Liver (tissue), 8 donors: ENCODE measurements at regions not wholly inside any gene's neighbourhood (a gene's known extent, or its start where the extent isn't known, plus 50 kb on each side); places are given as distances from the start of the nearest gene placed in this dataset.

ENCODE experiments used
- DNase-seq: peaks from one replicate; pipeline ENCODE4 v3.0.0-alpha.2; 2017; ENCODE audit warnings: low spot score
- H3K27ac ChIP-seq, 2 donors: one replicate each; pipeline ENCODE4 v1.7.0; 2013; ENCODE audit warnings: inconsistent platforms in 2 of 2, low read length in 2 of 2, control low read depth in 1 of 2, low read depth in 1 of 2, mild to moderate bottlenecking in 1 of 2
- H3K27me3 ChIP-seq, 4 donors: one replicate each; pipeline versions ENCODE4 v1.6.1 to v1.7.0; 2013; ENCODE audit warnings: low read length in 3 of 4, inconsistent platforms in 1 of 4, mild to moderate bottlenecking in 1 of 4, moderate library complexity in 1 of 4; ENCODE audit not compliant: control insufficient read depth in 4 of 4, insufficient read depth in 4 of 4
- H3K36me3 ChIP-seq, 4 donors: one replicate each; pipeline versions ENCODE4 v1.6.1 to v1.7.0; 2013; ENCODE audit warnings: low read length in 3 of 4, mild to moderate bottlenecking in 3 of 4, low read depth in 1 of 4, moderate library complexity in 1 of 4; ENCODE audit not compliant: control insufficient read depth in 4 of 4, insufficient read depth in 3 of 4
- H3K4me1 ChIP-seq, 4 donors: one replicate each; pipeline versions ENCODE4 v1.6.1 to v1.7.0; 2013; ENCODE audit warnings: low read length in 3 of 4, mild to moderate bottlenecking in 3 of 4, moderate library complexity in 1 of 4; ENCODE audit not compliant: control insufficient read depth in 4 of 4, insufficient read depth in 4 of 4
- H3K4me3 ChIP-seq, 3 donors: one replicate each; pipeline versions ENCODE4 v1.6.1 to v1.7.0; 2013; ENCODE audit warnings: low read length in 3 of 3, control low read depth in 1 of 3, low read depth in 1 of 3, mild to moderate bottlenecking in 1 of 3
- H3K9ac ChIP-seq, 2 donors: one replicate each; pipeline ENCODE4 v1.7.0; 2013; ENCODE audit warnings: low read length in 2 of 2, mild to moderate bottlenecking in 2 of 2, moderate library complexity in 2 of 2, control low read depth in 1 of 2, low read depth in 1 of 2
- H3K9me3 ChIP-seq, 4 donors: one replicate each; pipeline versions ENCODE4 v1.6.1 to v1.7.0; 2013; ENCODE audit warnings: low read length in 3 of 4; ENCODE audit not compliant: control insufficient read depth in 4 of 4
- ATF3 ChIP-seq: IDR thresholded peaks from 2 replicates; pipeline ENCODE4 v1.6.1; 2016; ENCODE audit warnings: antibody characterized with exemption
- CTCF ChIP-seq: fragments of 150-350 bp; IDR thresholded peaks from 2 replicates; pipeline ENCODE4 v1.5.1; 2017; ENCODE audit warnings: improper control_type of control experiment, low read depth, low read length; ENCODE audit not compliant: missing input control
- EGR1 ChIP-seq, 2 donors: IDR thresholded peaks; 2 replicates each; pipeline ENCODE4 v1.6.1; 2016 to 2018; ENCODE audit warnings: antibody characterized with exemption in 2 of 2, low read depth in 2 of 2
- GABPA ChIP-seq, 2 donors: IDR thresholded peaks in 1 of 2; conservative IDR thresholded peaks in 1 of 2; 2 replicates each; pipeline ENCODE4 v1.6.1; 2016; ENCODE audit warnings: antibody characterized with exemption in 2 of 2, mild to moderate bottlenecking in 1 of 2, moderate library complexity in 1 of 2
- JUND ChIP-seq, 2 donors: IDR thresholded peaks; 2 replicates each; pipeline ENCODE4 v1.6.1; 2016; ENCODE audit warnings: antibody characterized with exemption in 2 of 2
- RAD21 ChIP-seq, 2 donors: IDR thresholded peaks; 2 replicates each; pipeline ENCODE4 v1.6.1; 2016; ENCODE audit warnings: antibody characterized with exemption in 2 of 2, mild to moderate bottlenecking in 2 of 2
- REST ChIP-seq: IDR thresholded peaks from 2 replicates; pipeline ENCODE4 v1.6.1; 2016; ENCODE audit warnings: antibody characterized with exemption, mild to moderate bottlenecking
- SP1 ChIP-seq: IDR thresholded peaks from 2 replicates; pipeline ENCODE4 v1.6.1; 2018; ENCODE audit warnings: antibody characterized with exemption, mild to moderate bottlenecking
- YY1 ChIP-seq: IDR thresholded peaks from 2 replicates; pipeline ENCODE4 v1.6.1; 2016; ENCODE audit warnings: antibody characterized with exemption, mild to moderate bottlenecking
- ZBTB33 ChIP-seq: IDR thresholded peaks from 2 replicates; pipeline ENCODE4 v1.6.1; 2016; ENCODE audit warnings: antibody characterized with exemption
- WGBS: extraction: QIAGEN DNeasy Blood & Tissue Kit; methylation state at CpG from one replicate; pipeline ENCODE4 v1.1.7; 2013; 5-methylcytosine and 5-hydroxymethylcytosine counted together
- donor health status: healthy.
- donor health status: healthy.
- donor health status: healthy.
- donor health status: healthy.
- donor health status: healthy.

- H3K27me3 ChIP-seq = peaks cover 0 to 3% (median 0%) of the 10 kb centered on the region in 4 donors
- H3K4me1 ChIP-seq = no peaks in the 10 kb centered on the region
- no peak overlapping the region for H3K4me3 ChIP-seq
- H3K9ac ChIP-seq = no peak overlapping the region
- H3K36me3 ChIP-seq = no peaks in the 10 kb centered on the region
- WGBS = 79% methylated on average over 2 of the region's 2 CpGs
- DNase-seq = no peak
- no peaks in the 10 kb centered on the region for H3K9me3 ChIP-seq
- no peak overlapping the region for H3K27ac ChIP-seq
- TF ChIP-seq ATF3 = no peak
- TF ChIP-seq CTCF = no peak
Observed at GRCh38 chr9:71485326-71485725, 283.0 kb downstream of the CEMIP2 start.

- Histone ChIP-seq H3K27me3 (peaks cover 0 to 3% (median 0%) of the 10 kb centered on the region in 4 donors), H3K9ac (no peak overlapping the region), H3K27ac (no peak overlapping the region), H3K36me3 (no peaks in the 10 kb centered on the region), H3K9me3 (no peaks in the 10 kb centered on the region), H3K4me1 (no peaks in the 10 kb centered on the region), H3K4me3 (no peak overlapping the region)
- no peak for DNase-seq
- TF ChIP-seq YY1 (no peak), EGR1 (IDR thresholded peaks at IDR 0.05; ENCODE audit: low read depth in 2 of 2) (no peak), ZBTB33 (no peak), GABPA (IDR thresholded peaks at IDR 0.05 in 1 of 2, conservative IDR thresholded peaks at IDR 0.05 in 1 of 2) (no peak), REST (no peak), SP1 (no peak), JUND (IDR thresholded peaks at IDR 0.05) (no peak)
- WGBS = 81% methylated on average over 4 of the region's 4 CpGs
Observed at GRCh38 chr9:71483436-71483835, 284.9 kb downstream of the CEMIP2 start.

GRCh38 chr9:71479621-71480020 is 288.7 kb downstream of the CEMIP2 start:
- Histone ChIP-seq H3K9me3 (no peaks in the 10 kb centered on the region), H3K9ac (no peak overlapping the region), H3K36me3 (no peaks in the 10 kb centered on the region), H3K4me3 (no peak overlapping the region), H3K27ac (no peak overlapping the region), H3K27me3 (no peaks in the 10 kb centered on the region), H3K4me1 (no peaks in the 10 kb centered on the region)
- TF ChIP-seq RAD21 (IDR thresholded peaks at IDR 0.05) = no peak
- no peak for TF ChIP-seq ATF3
- DNase-seq = no peak
- 91% methylated on average over 4 of the region's 4 CpGs for WGBS
